Naive thymus-derived CD8-positive, alpha-beta T cell (primary cell): ENCODE measurements at regions not wholly inside any gene's neighbourhood (a gene's known extent, or its start where the extent isn't known, plus 50 kb on each side); places are given as distances from the start of the nearest gene placed in this dataset.
"Not testable (repeated sequence)": the region's sequence is repeated elsewhere in the genome, so short reads cannot be mapped to it uniquely, and the experiment has no call there.

Source experiments
- ATAC-seq, 2 donors: fragments of 150-1000 bp; cut with Tn5 transposase in 1 of 2; sonication (Bioruptor Pico), chemical (Tn5 transposase) in 1 of 2; 1 replicate in 1 of 2; 2 replicates in 1 of 2; pipeline ENCODE4 v1.10.0; 2021; ENCODE audit warnings: mild to moderate bottlenecking in 2 of 2, moderate library complexity in 2 of 2
- POLR2A ChIA-PET: fragments of 350-600 bp; sonication (Branson Sonifier 250); formaldehyde crosslinking; loops from one replicate; lab custom pipeline; 2021; ENCODE audit warnings: antibody characterized with exemption; lab: Charles Lee
- DNase-seq, 10 donors: peaks; one replicate each; pipeline versions ENCODE4 v3.0.0 to v3.0.0-alpha.2; 2020 to 2022
- H3K27ac Mint-ChIP-seq, 10 donors: one replicate each; pipeline ENCODE4 v1.8.0; 2020 to 2022; ENCODE audit warnings: mild to moderate bottlenecking in 10 of 10, mixed read lengths in 10 of 10, moderate library complexity in 4 of 10, inconsistent platforms in 1 of 10
- H3K27me3 Mint-ChIP-seq, 5 donors: one replicate each; pipeline ENCODE4 v1.8.0; 2021 to 2022; ENCODE audit warnings: mixed read lengths in 5 of 5
- H3K36me3 Mint-ChIP-seq, 3 donors: one replicate each; pipeline ENCODE4 v1.8.0; 2020 to 2022; ENCODE audit warnings: mixed read lengths in 3 of 3, mild to moderate bottlenecking in 2 of 3, inconsistent platforms in 1 of 3
- H3K4me1 Mint-ChIP-seq, 4 donors: one replicate each; pipeline ENCODE4 v1.8.0; 2021 to 2022; ENCODE audit warnings: mixed read lengths in 4 of 4
- H3K4me3 Mint-ChIP-seq, 10 donors: one replicate each; pipeline ENCODE4 v1.8.0; 2020 to 2022; ENCODE audit warnings: mild to moderate bottlenecking in 10 of 10, mixed read lengths in 10 of 10, moderate library complexity in 6 of 10, inconsistent platforms in 1 of 10
- H3K9me3 Mint-ChIP-seq, 9 donors: one replicate each; pipeline ENCODE4 v1.8.0; 2020 to 2022; ENCODE audit warnings: mixed read lengths in 9 of 9, mild to moderate bottlenecking in 3 of 9, inconsistent platforms in 1 of 9, moderate library complexity in 1 of 9

DNA sequence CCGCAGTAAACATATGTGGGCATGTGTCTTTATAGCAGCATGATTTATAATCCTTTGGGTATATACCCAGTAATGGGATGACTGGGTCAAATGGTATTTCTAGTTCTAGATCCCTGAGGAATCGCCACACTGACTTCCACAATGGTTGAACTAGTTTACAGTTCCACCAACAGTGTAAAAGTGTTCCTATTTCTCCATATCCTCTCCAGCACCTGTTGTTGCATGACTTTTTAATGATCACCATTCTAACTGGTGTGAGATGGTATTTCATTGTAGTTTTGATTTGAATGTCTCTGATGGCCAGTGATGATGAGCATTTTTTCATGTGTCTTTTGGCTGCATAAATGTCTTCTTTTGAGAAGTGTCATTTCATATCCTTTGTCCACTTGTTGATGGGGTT, 238.6 kb upstream of the ZNF337 start:
- POLR2A ChIA-PET, DNase-seq, ATAC-seq, H3K27me3 Mint-ChIP-seq, H3K4me3 Mint-ChIP-seq, H3K4me1 Mint-ChIP-seq, H3K27ac Mint-ChIP-seq, H3K36me3 Mint-ChIP-seq: not testable (repeated sequence)
- peaks cover 0 to 10% (median 0%) of the 10 kb centered on the region in 9 donors for H3K9me3 Mint-ChIP-seq

DNA sequence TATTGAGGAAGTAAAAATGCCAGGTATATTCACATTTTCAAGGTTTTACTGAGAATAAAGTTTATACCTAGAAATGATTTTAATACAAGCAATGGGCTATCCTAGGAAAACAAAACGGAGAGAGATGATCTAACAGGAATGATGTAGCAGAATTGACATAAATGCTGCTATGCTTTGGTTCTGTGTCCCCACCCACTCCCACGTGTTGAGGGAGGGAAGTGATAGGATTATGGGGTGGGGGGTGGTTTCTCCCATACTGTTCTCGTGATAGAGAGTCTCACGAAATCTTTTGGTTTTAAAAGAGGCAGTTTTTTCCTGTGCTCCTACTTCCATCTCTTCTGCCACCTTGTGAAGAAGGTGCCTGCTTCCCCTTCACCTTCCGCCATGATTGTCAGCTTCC, 236.2 kb upstream of the ZNF337 start:
- H3K27me3 Mint-ChIP-seq, ATAC-seq, H3K27ac Mint-ChIP-seq, H3K4me3 Mint-ChIP-seq, POLR2A ChIA-PET, H3K4me1 Mint-ChIP-seq, H3K36me3 Mint-ChIP-seq, DNase-seq: not testable (repeated sequence)
- H3K9me3 Mint-ChIP-seq, result peaks cover 0 to 15% (median 0%) of the 10 kb centered on the region in 9 donors

DNA sequence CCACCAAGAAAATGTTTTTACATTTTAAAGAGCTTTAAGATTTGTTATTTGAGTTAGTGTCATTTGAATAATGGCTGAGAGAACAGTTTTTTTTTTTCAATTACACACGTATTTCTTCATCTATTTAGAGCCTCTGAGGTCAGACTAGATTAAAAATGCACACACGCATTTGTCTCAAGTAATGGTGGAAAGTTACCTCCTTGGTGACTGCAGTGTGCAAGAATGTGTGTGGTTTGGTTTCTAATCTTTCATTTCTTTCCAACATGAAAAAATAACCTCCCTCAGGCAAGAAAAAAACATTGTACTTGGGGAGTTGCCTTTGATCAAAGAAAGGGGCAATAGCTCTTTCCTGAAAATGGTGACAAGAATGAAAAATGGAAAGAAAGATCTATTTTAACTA, 235.5 kb upstream of the ZNF337 start:
- peaks cover 0 to 15% (median 0%) of the 10 kb centered on the region in 9 donors for H3K9me3 Mint-ChIP-seq
- POLR2A ChIA-PET, H3K27me3 Mint-ChIP-seq, H3K36me3 Mint-ChIP-seq, H3K4me1 Mint-ChIP-seq, H3K4me3 Mint-ChIP-seq, H3K27ac Mint-ChIP-seq, ATAC-seq, DNase-seq: not testable (repeated sequence)

DNA sequence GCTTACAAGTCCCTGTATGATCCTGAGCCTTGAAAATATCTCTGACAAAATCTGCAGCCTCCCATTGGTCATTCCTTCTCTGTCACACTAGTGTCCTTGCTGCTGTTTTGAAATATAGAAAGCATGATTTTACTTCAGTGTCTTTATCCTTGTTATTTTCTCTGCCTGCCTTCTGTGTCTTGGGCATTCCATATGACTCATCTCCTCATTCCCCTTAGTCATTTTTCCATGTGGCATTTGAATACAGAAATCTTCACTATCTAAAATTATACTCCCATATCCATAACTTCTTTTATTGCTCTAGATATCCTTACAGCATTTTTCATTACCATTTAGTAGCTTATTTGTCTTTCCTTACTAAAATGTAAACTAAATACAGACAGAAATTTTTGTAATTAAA, 205.7 kb upstream of the ZNF337 start:
- H3K9me3 Mint-ChIP-seq, H3K36me3 Mint-ChIP-seq, H3K27ac Mint-ChIP-seq, H3K4me3 Mint-ChIP-seq, POLR2A ChIA-PET, H3K4me1 Mint-ChIP-seq, DNase-seq, ATAC-seq: not testable (repeated sequence)
- H3K27me3 Mint-ChIP-seq, result peaks cover 2 to 11% (median 4%) of the 10 kb centered on the region in 5 donors

DNA sequence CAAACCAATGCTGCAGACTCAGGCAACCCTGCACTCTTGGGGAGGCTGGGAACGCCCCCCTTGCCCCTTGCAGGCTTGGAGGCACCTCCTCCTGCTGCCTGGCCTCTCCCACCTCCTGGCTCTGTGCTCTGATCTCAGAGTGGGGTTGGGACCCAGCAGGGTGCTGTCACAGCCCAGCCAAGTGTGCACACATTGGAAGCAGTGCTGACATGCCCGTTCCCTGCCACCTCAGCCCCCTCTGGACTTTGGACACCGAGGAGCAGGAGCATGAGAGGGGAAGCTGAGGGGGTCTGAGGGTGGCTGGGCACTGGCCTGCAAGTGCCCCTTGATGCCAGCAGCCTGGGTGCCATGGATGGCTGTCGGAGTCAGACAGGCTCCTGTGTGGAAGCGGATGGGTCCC, 202.0 kb upstream of the ZNF337 start:
- ATAC-seq, H3K36me3 Mint-ChIP-seq, H3K27me3 Mint-ChIP-seq, H3K4me1 Mint-ChIP-seq, H3K9me3 Mint-ChIP-seq, POLR2A ChIA-PET, DNase-seq, H3K4me3 Mint-ChIP-seq: not testable (repeated sequence)
- H3K27ac Mint-ChIP-seq, result peak overlapping the region in 1 of 10 donors; percentile 48

DNA sequence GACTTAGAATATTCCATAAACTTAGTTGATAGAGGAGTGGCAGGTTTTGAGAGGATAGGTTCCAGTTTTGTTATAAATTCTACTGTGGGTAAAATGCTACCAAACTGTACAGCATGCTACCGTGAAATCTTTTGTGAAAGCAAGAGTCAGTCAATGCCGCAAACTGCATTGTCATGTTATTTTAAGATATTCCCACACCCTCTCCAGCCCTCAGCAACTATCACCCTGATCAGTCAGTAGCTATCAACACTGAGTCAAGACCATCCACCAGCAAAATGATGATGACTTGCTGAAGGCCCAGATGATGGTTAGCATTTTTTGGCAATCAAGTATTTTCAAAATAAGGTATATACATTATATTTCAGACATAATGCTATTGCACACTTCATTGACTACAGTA, 182.4 kb upstream of the ZNF337 start:
- H3K4me1 Mint-ChIP-seq, H3K9me3 Mint-ChIP-seq, H3K36me3 Mint-ChIP-seq, H3K4me3 Mint-ChIP-seq, POLR2A ChIA-PET, DNase-seq, ATAC-seq, H3K27ac Mint-ChIP-seq: not testable (repeated sequence)
- peaks cover 0 to 14% (median 7%) of the 10 kb centered on the region in 5 donors for H3K27me3 Mint-ChIP-seq

DNA sequence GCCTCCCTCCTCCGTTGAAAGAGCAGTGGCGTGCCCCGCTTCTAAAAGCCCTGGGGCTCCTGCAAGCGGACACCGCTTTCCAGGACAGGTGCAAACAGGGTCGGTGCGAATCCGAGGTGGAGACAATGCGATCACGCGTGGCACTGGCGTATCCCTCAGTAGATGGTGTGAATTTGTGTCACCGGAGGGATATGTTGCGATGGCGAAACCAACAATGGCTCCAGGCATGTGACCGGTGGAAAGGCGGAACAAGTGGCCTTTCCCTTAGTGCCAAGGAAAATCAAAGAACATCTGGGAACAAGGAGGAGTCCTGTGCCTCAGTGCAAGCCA, 172.0 kb upstream of the ZNF337 start:
- peaks cover 19 to 35% (median 30%) of the 10 kb centered on the region in 4 donors for H3K4me1 Mint-ChIP-seq
- peak overlapping the region; percentile 52 to 82 (median 68) for H3K4me3 Mint-ChIP-seq
- H3K36me3 Mint-ChIP-seq, H3K9me3 Mint-ChIP-seq, ATAC-seq, DNase-seq, POLR2A ChIA-PET: not testable (repeated sequence)
- H3K27me3 Mint-ChIP-seq, result peaks cover 19 to 50% (median 46%) of the 10 kb centered on the region in 5 donors
- H3K27ac Mint-ChIP-seq, result peak overlapping the region in 1 of 10 donors; percentile 41

DNA sequence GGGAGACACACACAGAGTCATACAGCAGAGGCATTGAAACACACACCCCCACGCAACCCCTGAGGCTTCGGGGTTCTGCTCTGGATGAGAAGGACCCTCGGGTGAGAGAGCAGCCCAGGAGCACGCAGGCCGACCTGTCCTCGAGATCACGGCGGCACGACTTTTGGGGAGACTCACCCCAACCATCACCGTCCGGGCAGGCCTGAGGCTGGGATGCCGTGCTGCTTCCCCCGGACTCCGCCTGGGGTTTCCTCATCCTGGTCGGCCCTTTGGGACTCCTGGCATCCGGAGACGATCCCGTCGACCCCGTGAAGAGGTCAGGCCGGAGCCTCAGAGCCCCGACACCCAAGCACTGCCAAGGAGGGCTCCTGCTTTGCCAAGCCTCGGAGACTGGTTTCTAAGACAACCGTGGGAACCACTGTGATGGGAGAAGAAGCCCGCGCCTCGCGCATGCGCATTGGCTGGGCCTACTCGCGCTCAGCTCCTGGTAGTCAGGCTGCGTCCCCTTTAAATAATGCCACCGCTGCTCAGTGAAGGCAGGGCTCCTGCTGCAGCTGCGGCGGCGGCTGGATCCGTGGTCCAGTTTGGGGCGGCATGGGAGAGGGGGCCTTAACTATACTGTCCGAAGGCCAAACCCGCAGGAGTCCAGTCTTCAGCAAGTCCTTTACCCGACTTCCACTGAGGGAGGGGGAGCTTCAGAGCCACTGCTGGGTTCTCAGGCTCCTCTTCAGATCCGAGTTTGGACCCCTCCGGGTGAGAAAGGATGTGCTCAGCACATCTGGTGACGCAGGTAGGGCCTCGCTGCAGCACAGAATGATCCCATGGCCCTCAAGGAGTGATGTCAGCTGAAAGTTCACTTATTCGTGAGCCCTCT, 171.4 kb upstream of the ZNF337 start:
- POLR2A ChIA-PET, result no interaction called here
- Mint-ChIP-seq H3K4me1 (peaks cover 19 to 41% (median 35%) of the 10 kb centered on the region in 4 donors), H3K36me3 (peaks cover 0 to 5% (median 0%) of the 10 kb centered on the region in 3 donors), H3K4me3 (peak overlapping the region; percentile 61 to 82 (median 70)), H3K27ac (peak overlapping the region in 4 of 10 donors; percentile 19 to 50 (median 43)), H3K27me3 (peaks cover 19 to 54% (median 48%) of the 10 kb centered on the region in 5 donors), H3K9me3 (peaks cover 0 to 5% (median 0%) of the 10 kb centered on the region in 9 donors)
- ATAC-seq, result peak; percentile 81 to 83
- peak; percentile 35 to 79 (median 65) for DNase-seq

DNA sequence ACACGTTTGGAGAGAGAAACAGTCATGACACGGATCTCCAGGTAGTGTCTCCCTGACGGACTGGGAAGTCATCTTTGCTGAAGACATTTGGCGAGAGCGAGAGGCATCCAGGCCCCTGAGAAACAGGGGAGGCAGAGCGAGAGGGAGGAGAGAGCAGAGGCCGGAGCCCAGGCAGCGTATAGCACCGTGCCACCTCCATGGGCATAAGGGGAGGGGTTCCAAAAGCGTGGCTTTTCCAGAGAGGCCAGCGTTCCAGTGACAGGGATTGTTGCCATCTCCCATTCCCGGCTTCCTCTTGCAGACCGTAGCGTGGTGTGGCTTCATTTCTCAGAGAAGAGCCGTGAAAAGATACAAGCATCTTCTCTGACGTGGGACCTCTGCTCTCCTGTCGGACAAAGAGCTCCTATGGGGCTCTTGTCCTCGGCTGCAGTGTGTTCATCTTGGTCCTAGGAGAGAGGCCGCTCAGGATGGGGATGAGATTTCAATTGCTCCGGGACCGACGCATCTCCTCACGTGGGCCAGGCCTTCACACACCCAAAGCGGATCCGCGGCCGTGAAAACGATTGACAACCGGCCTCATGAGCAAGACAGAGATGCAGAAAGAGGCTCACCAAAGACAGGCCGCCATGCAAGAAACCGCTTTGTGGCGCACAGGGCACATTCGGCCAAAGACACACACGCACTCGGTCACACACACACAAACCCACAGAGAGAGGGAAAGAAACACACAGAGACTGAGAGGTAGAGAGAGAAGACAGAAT, 170.5 kb upstream of the ZNF337 start:
- Mint-ChIP-seq H3K4me3 (peak overlapping the region; percentile 29 to 77 (median 70)), H3K27ac (peak overlapping the region in 1 of 10 donors; percentile 8), H3K27me3 (peaks cover 22 to 63% (median 57%) of the 10 kb centered on the region in 5 donors), H3K4me1 (peaks cover 26 to 49% (median 43%) of the 10 kb centered on the region in 4 donors)
- ATAC-seq, H3K9me3 Mint-ChIP-seq, DNase-seq, POLR2A ChIA-PET, H3K36me3 Mint-ChIP-seq: not testable (repeated sequence)

DNA sequence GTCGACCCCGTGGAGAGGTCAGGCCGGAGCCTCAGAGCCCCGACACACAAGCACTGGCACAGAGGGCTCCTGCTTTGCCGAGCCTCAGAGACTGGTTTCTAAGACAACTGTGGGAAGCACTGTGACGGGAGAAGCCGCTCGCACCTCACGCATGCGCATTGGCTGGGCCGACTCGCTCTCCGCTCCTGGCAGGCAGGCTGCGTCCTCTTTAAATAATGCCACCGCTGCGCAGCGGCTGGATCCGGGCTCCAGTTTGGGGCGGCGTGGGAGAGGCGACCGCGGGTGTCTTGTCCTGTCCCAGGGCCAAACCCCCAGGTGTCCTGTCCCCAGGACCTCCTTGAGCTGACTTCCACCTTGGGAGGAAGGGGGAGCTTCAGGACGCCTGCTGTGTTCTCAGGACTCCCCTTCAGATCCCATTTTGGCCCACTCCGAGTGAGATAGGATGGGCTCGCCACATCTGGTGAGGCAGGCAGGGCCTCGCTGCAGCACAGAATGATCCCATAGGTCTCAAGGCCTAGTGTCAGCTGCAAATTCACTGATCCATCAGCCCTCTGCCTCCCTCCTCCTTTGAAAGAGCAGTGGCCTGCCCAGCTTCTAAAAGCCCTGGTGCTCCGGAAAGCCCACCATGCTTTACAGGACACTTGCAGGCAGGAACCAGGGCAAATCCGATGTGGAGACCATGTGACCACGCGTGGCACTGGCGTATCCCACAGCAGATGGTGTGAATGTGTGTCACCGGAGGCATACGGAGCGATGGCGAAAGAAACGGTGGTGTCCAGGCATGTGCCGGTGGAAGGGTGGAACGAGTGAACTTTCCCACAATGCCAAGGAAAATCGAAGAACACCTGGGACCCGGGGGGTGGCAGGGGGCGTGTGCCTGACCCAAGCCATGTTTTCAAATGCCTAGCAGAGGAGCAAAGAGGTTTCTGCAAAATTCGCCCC, 169.3 kb upstream of the ZNF337 start:
- H3K4me1 Mint-ChIP-seq, result peaks cover 29 to 61% (median 54%) of the 10 kb centered on the region in 4 donors
- peaks cover 0 to 5% (median 0%) of the 10 kb centered on the region in 3 donors for H3K36me3 Mint-ChIP-seq
- H3K4me3 Mint-ChIP-seq, result peak overlapping the region; percentile 48 to 80 (median 68)
- peaks cover 0 to 5% (median 0%) of the 10 kb centered on the region in 9 donors for H3K9me3 Mint-ChIP-seq
- H3K27me3 Mint-ChIP-seq, result peaks cover 22 to 73% (median 63%) of the 10 kb centered on the region in 5 donors
- DNase-seq (peak; percentile 44 to 82 (median 70)), ATAC-seq (peak; percentile 46 to 51)
- peak overlapping the region in 3 of 10 donors; percentile 22 to 92 (median 84) for H3K27ac Mint-ChIP-seq
- POLR2A ChIA-PET, result no interaction called here

DNA sequence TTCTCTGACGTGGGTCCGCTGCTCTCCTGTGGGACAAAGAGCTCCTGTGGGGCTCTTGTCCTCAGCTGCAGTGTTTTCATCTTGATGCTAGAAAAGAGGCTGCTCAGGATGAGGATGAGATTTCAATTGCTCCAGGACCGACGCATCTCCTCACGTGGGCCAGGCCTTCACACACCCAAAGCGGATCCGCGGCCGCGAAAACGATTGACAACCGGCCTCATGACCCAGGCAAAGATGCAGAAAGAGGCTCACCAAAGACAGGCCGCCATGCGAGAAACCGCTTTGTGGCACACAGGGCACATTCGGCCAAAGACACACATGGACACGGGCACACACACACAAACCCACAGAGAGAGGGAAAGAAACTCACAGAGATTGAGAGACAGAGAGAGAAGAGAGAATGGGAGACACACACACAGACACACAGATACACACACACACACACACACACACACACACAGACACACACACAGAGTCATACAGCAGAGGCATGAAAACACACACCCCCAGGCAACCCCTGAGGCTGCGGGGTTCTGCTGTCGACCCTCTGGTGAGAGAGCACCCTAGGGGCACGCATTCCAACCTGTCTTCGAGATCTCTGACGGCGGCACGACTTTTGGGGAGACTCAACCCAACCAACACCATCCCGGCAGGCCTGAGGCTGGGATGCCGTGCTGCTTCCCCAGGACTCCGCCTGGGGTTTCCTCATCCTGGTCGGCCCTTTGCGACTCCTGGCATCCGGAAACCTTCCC, 168.5 kb upstream of the ZNF337 start:
- H3K9me3 Mint-ChIP-seq, H3K36me3 Mint-ChIP-seq, DNase-seq, POLR2A ChIA-PET, ATAC-seq: not testable (repeated sequence)
- peak overlapping the region; percentile 48 to 80 (median 68) for H3K4me3 Mint-ChIP-seq
- H3K27me3 Mint-ChIP-seq, result peaks cover 28 to 82% (median 71%) of the 10 kb centered on the region in 5 donors
- H3K4me1 Mint-ChIP-seq, result peaks cover 34 to 70% (median 60%) of the 10 kb centered on the region in 4 donors
- H3K27ac Mint-ChIP-seq, result peak overlapping the region in 4 of 10 donors; percentile 22 to 92 (median 71)
